Heart left ventricle (tissue), 16 donors: ENCODE measurements at regions not wholly inside any gene's neighbourhood (a gene's known extent, or its start where the extent isn't known, plus 50 kb on each side); places are given as distances from the start of the nearest gene placed in this dataset.
"Not testable (repeated sequence)": the region's sequence is repeated elsewhere in the genome, so short reads cannot be mapped to it uniquely, and the experiment has no call there.

Source experiments
- ATAC-seq, 4 donors: fragments of 200-7000 bp; cut with Tn5 transposase; one replicate each; pipeline ENCODE4 v1.9.1; 2020 to 2022; ENCODE audit warnings: moderate library complexity in 4 of 4, mild to moderate bottlenecking in 3 of 4, moderate number of reproducible peaks in 1 of 4
- DNase-seq, 5 donors: peaks; one replicate each; pipeline ENCODE4 v3.0.0-alpha.2; 2020
- H3K27ac ChIP-seq, 12 donors: fragments of 200-600 bp; sonication (generic) in 4 of 12; one replicate each; pipeline versions ENCODE4 v1.5.0 to v1.8.0; 2016 to 2022; ENCODE audit warnings: mild to moderate bottlenecking in 2 of 12
- H3K27me3 ChIP-seq, 9 donors: fragments of 200-600 bp; sonication (generic) in 2 of 9; one replicate each; pipeline versions ENCODE4 v1.5.1 to v1.8.0; 2016 to 2022; ENCODE audit warnings: mild to moderate bottlenecking in 3 of 9
- H3K36me3 ChIP-seq, 9 donors: fragments of 200-600 bp; sonication (generic) in 2 of 9; one replicate each; pipeline versions ENCODE4 v1.5.0 to v1.8.0; 2018 to 2022; ENCODE audit warnings: mild to moderate bottlenecking in 2 of 9
- H3K4me1 ChIP-seq, 12 donors: fragments of 200-600 bp; sonication (generic) in 4 of 12; one replicate each; pipeline versions ENCODE4 v1.5.0 to v1.8.0; 2016 to 2022; ENCODE audit warnings: mild to moderate bottlenecking in 3 of 12
- H3K4me3 ChIP-seq, 12 donors: fragments of 200-600 bp; sonication (generic) in 4 of 12; one replicate each; pipeline versions ENCODE4 v1.5.0 to v1.8.0; 2017 to 2022; ENCODE audit warnings: mild to moderate bottlenecking in 9 of 12, moderate library complexity in 4 of 12
- H3K9me3 ChIP-seq, 12 donors: fragments of 200-600 bp; sonication (generic) in 4 of 12; one replicate each; pipeline versions ENCODE4 v1.5.0 to v1.8.0; 2016 to 2022; ENCODE audit warnings: mild to moderate bottlenecking in 1 of 12
- CTCF ChIP-seq, 12 donors: fragments of 200-600 bp; sonication (generic) in 4 of 12; IDR thresholded peaks; one replicate each; pipeline versions ENCODE4 v1.5.0 to v1.8.0; 2018 to 2022; ENCODE audit warnings: antibody characterized with exemption in 12 of 12, mild to moderate bottlenecking in 5 of 12
- POLR2A ChIP-seq, 2 donors: fragments of 450-650 bp; IDR thresholded peaks; one replicate each; pipeline ENCODE4 v1.6.1; 2017; ENCODE audit warnings: antibody characterized with exemption in 2 of 2, mild to moderate bottlenecking in 2 of 2, moderate library complexity in 2 of 2
- WGBS, 4 donors: extraction: QIAGEN DNeasy Blood & Tissue Kit in 2 of 4; methylation state at CpG; one replicate each; pipeline versions ENCODE4 v1.1.5 to v1.1.7; 2013 to 2018; 5-methylcytosine and 5-hydroxymethylcytosine counted together
- intact Hi-C, 10 donors: fragments of 100-400 bp; cut with DNase I; formaldehyde crosslinking; loops; one replicate each; pipeline versions ENCODE4 v1.11.1 to v1.14.2; 2022
- donor health status: ischemic (EF 13 %, LVEDD 7.1; RV severe dilation, severe dysfunction).
- donor health status: healthy with polysubstance abuse.
- donor health status: DM: no; HTN: yes; CAD: no.
- donor health status: DM: no; HTN: no; CAD: no.
- donor health status: ischemic (EF 25% LVEDD 6.9; RV normal size, moderate dysfunction).
- donor health status: ischemic (EF 25% LVEDD 5.7; RV mildly dilated, moderate dysfunction).
- donor health status: healthy.
- donor health status: DM: yes; HTN: yes; CAD: no.
- donor health status: ischemic (EF 35%, LVEDD 5.7; RV mildly dilated, moderate dysfunction).
- donor health status: nonischemic (EF 11% LVEDD 7.7; RV severe dilation, severe dysfunction).
- donor health status: DM: yes; HTN: yes; CAD: no.
- donor health status: PGD.
- donor health status: ischemic (EF 29% LVEDD 5.4; RV normal size, mild dysfunction).
- donor health status: nonischemic (EF 23%, LVEDD 6.1; RV moderate dilation, normal function).

DNA sequence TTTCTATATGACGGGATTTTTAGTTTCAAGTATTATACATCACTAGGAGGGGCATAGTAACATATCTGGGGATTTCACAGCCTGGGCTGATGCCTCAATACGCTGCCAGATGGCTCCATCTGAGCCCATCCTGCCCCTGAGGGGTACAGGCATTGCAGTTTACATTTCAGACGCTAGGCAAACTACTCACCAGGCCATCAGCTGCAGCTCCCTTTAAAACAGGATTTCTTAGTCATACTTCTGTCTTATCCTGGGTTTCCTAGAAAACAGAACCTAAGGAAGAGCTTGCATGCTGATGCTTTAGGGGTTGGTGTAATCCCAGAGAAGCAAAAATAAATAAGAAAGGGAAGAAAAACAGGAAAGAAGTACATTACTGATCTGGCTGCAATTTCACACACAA lies 372.8 kb upstream of the PIK3R1 start:
- H3K4me3 ChIP-seq: no peak overlapping the region
- DNase-seq: no peak
- H3K4me1 ChIP-seq: no peaks in the 10 kb centered on the region
- no peaks in the 10 kb centered on the region for H3K27me3 ChIP-seq
- no peak overlapping the region for H3K27ac ChIP-seq
- 76 to 82% (median 78%) methylated on average over 3 of the region's 3 CpGs for WGBS, 4 donors
- no peak for ATAC-seq
- no peaks in the 10 kb centered on the region for H3K9me3 ChIP-seq
- no peaks in the 10 kb centered on the region for H3K36me3 ChIP-seq
- TF ChIP-seq CTCF (IDR thresholded peaks at IDR 0.05) (no peak), POLR2A (IDR thresholded peaks at IDR 0.05) (no peak)
- intact Hi-C loops: no loop called here

- DNase-seq, H3K36me3 ChIP-seq, intact Hi-C loops, H3K4me3 ChIP-seq, H3K4me1 ChIP-seq, H3K9me3 ChIP-seq, H3K27ac ChIP-seq, H3K27me3 ChIP-seq, ATAC-seq: not testable (repeated sequence)
- WGBS, 4 donors: 96 to 98% (median 96%) methylated on average over 3 of the region's 3 CpGs
Observed at GRCh38 chr5:67837225-67837624, 378.3 kb upstream of the PIK3R1 start.

- intact Hi-C loops, H3K36me3 ChIP-seq: not testable (repeated sequence)
Observed at GRCh38 chr5:67836496-67836895, 379.1 kb upstream of the PIK3R1 start.

DNA sequence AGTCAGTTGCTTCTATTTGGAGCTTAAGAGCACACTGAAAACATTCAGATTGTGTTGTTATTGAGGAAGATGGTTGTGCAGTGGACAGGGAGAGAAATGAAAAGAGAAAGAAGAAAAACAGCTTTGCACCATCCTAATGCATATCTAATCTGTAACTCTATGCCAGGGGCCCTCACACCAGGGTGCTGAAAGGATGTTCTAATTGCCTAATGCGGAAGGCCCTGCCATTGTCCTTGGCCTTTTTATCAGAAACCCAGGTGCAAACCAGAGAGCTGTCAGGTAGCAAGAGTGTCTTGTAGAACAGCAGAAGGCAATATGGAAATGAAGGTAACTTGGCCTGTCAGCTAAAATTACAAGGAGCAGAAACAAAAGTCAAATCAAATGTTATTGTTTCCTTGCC lies 384.5 kb upstream of the PIK3R1 start:
- H3K27me3 ChIP-seq: no peaks in the 10 kb centered on the region
- no peak for TF ChIP-seq CTCF (IDR thresholded peaks at IDR 0.05)
- TF ChIP-seq POLR2A (IDR thresholded peaks at IDR 0.05): no peak
- DNase-seq: no peak
- H3K9me3 ChIP-seq: no peaks in the 10 kb centered on the region
- H3K4me3 ChIP-seq: no peak overlapping the region
- peaks cover 0 to 6% (median 0%) of the 10 kb centered on the region in 12 donors for H3K4me1 ChIP-seq
- intact Hi-C loops: no loop called here
- no peak for ATAC-seq
- WGBS, 4 donors: 65 to 70% (median 68%) methylated on average over 1 of the region's 1 CpG
- no peak overlapping the region for H3K27ac ChIP-seq
- H3K36me3 ChIP-seq: no peaks in the 10 kb centered on the region

More at GRCh38 chr5:67836496-67836895, 379.1 kb upstream of the PIK3R1 start:
- H3K4me3 ChIP-seq, ATAC-seq, H3K27me3 ChIP-seq, H3K4me1 ChIP-seq, H3K27ac ChIP-seq, H3K9me3 ChIP-seq, DNase-seq: not testable (repeated sequence)
- WGBS, 4 donors: 52 to 93% (median 58%) methylated on average over 1 of the region's 1 CpG

- TF ChIP-seq POLR2A (IDR thresholded peaks at IDR 0.05): no peak
- TF ChIP-seq CTCF (IDR thresholded peaks at IDR 0.05): no peak
- no peak overlapping the region for H3K4me3 ChIP-seq
Observed at GRCh38 chr5:67827541-67827940, 388.0 kb upstream of the PIK3R1 start.

More at GRCh38 chr5:67827541-67827940, 388.0 kb upstream of the PIK3R1 start:
- intact Hi-C loops: no loop called here
- DNase-seq: no peak
- no peaks in the 10 kb centered on the region for H3K27me3 ChIP-seq
- 87 to 95% (median 92%) methylated on average over 7 of the region's 7 CpGs for WGBS, 4 donors
- ATAC-seq: no peak
- peaks cover 0 to 6% (median 0%) of the 10 kb centered on the region in 12 donors for H3K4me1 ChIP-seq
- no peaks in the 10 kb centered on the region for H3K36me3 ChIP-seq
- H3K9me3 ChIP-seq: no peaks in the 10 kb centered on the region
- no peak overlapping the region for H3K27ac ChIP-seq
